Bronchial epithelial cell (primary cell): ENCODE measurements at regions not wholly inside any gene's neighbourhood (a gene's known extent, or its start where the extent isn't known, plus 50 kb on each side); places are given as distances from the start of the nearest gene placed in this dataset.

Experiments used
- DNase-seq: peaks from one replicate; pipeline ENCODE4 v3.0.0-alpha.2; 2010; ENCODE audit warnings: low read depth
- FAIRE-seq: peaks from 2 replicates; lab custom pipeline; 2011; peaks lifted over from hg19 to GRCh38; lab: Jason Lieb, UNC
- H3K27me3 ChIP-seq: 2 replicates; pipeline ENCODE4 v1.5.1; 2011; ENCODE audit warnings: low read length; ENCODE audit not compliant: control insufficient read depth, insufficient read depth
- H3K36me3 ChIP-seq: 2 replicates; pipeline ENCODE4 v1.5.1; 2011; ENCODE audit warnings: low read length; ENCODE audit not compliant: control insufficient read depth, insufficient read depth
- H3K4me3 ChIP-seq: 2 replicates; pipeline ENCODE4 v1.5.1; 2011; ENCODE audit warnings: mild to moderate bottlenecking, low read depth, low read length, control low read depth
- CTCF ChIP-seq: IDR thresholded peaks from 2 replicates; pipeline ENCODE4 v1.5.1; 2011; ENCODE audit warnings: mild to moderate bottlenecking, moderate library complexity, low read length, control low read depth, inconsistent platforms; ENCODE audit not compliant: insufficient read depth, severe bottlenecking

GRCh38 chr4:52246827-52247226, 195.7 kb downstream of the SPATA18 start:
- DNase-seq (no peak), FAIRE-seq (no peak)
- H3K27me3 ChIP-seq = no peaks in the 10 kb centered on the region
- no peaks in the 10 kb centered on the region for H3K36me3 ChIP-seq
- TF ChIP-seq CTCF = no peak
- H3K4me3 ChIP-seq = no peak overlapping the region

GRCh38 chr4:52247941-52248340, 196.8 kb downstream of the SPATA18 start:
- H3K4me3 ChIP-seq = no peak overlapping the region
- no peaks in the 10 kb centered on the region for H3K27me3 ChIP-seq
- no peak for TF ChIP-seq CTCF
- FAIRE-seq = no peak
- H3K36me3 ChIP-seq = no peaks in the 10 kb centered on the region
- DNase-seq = no peak

DNA sequence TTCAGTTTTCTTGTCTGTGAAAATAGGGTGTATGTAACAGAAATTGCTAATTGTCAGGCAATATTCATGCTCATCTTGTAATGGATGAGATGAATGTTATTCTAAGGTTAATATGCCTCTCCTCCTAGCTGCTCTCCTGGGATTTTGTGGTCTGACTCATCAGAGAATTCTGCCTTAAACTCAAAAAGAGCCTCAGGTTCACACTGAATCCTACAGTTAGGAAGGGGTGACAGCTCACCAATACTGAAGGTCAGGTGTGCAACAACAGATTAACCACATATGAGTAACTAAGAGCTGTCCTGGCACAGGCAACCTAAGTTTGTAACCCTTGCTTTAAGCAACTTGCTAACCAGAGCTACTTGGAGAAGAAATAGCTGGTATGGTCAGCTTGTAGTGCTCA, 197.7 kb downstream of the SPATA18 start:
- H3K4me3 ChIP-seq = no peak overlapping the region
- DNase-seq (peak; percentile 75), FAIRE-seq (no peak)
- no peak for TF ChIP-seq CTCF
- H3K27me3 ChIP-seq = no peaks in the 10 kb centered on the region
- no peaks in the 10 kb centered on the region for H3K36me3 ChIP-seq

GRCh38 chr4:52249581-52249980, 198.5 kb downstream of the SPATA18 start:
- TF ChIP-seq CTCF = no peak
- Histone ChIP-seq H3K27me3 (no peaks in the 10 kb centered on the region), H3K36me3 (no peaks in the 10 kb centered on the region), H3K4me3 (no peak overlapping the region)
- DNase-seq (no peak), FAIRE-seq (no peak)

- DNase-seq (no peak), FAIRE-seq (no peak)
These were observed 199.1 kb downstream of the SPATA18 start for GRCh38 chr4:52250154-52250553.

More at GRCh38 chr4:52250154-52250553, 199.1 kb downstream of the SPATA18 start:
- no peaks in the 10 kb centered on the region for H3K27me3 ChIP-seq
- H3K4me3 ChIP-seq = no peak overlapping the region
- no peaks in the 10 kb centered on the region for H3K36me3 ChIP-seq
- no peak for TF ChIP-seq CTCF
